ENCODE measurements at regions not wholly inside any gene's neighbourhood (a gene's known extent, or its start where the extent isn't known, plus 50 kb on each side); places are given as distances from the start of the nearest gene placed in this dataset.

DNA sequence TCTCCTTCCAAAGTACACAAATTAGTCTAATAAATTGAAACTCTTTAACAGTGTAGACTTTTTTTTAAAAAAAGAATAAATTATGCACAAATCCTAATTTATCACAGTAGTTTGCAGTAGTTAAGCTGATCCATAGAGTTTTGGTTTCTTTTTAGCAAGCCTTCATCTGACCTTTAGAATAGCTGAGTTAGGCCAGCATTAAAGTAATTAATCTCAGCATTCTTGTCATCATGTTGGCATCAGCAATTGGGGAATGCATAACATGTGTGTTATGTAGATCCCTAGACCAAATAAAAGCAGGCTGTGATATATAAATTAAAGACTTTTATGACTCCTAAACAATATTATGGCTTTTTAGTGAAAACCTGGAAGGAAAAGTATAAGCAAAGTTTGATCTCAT, 426.5 kb upstream of the PABPC4L start:
- TF ChIP-seq, protein P1, sequence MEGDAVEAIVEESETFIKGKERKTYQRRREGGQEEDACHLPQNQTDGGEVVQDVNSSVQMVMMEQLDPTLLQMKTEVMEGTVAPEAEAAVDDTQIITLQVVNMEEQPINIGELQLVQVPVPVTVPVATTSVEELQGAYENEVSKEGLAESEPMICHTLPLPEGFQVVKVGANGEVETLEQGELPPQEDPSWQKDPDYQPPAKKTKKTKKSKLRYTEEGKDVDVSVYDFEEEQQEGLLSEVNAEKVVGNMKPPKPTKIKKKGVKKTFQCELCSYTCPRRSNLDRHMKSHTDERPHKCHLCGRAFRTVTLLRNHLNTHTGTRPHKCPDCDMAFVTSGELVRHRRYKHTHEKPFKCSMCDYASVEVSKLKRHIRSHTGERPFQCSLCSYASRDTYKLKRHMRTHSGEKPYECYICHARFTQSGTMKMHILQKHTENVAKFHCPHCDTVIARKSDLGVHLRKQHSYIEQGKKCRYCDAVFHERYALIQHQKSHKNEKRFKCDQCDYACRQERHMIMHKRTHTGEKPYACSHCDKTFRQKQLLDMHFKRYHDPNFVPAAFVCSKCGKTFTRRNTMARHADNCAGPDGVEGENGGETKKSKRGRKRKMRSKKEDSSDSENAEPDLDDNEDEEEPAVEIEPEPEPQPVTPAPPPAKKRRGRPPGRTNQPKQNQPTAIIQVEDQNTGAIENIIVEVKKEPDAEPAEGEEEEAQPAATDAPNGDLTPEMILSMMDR (IDR thresholded peaks at IDR 0.05): no peak
- no peak for TF ChIP-seq POLR2AphosphoS5 (IDR thresholded peaks at IDR 0.05)
- TF ChIP-seq POLR2A (IDR thresholded peaks at IDR 0.05): no peak
- no peak for TF ChIP-seq EP300 (IDR thresholded peaks at IDR 0.05)

Data from gastroesophageal sphincter (tissue), 3 donors.